HG02885 (cell line): ENCODE measurements at regions not wholly inside any gene's neighbourhood (a gene's known extent, or its start where the extent isn't known, plus 50 kb on each side); places are given as distances from the start of the nearest gene placed in this dataset.
"Not testable (repeated sequence)": the region's sequence is repeated elsewhere in the genome, so short reads cannot be mapped to it uniquely, and the experiment has no call there.

ENCODE experiments used
- ATAC-seq: cut with Tn5 transposase; IDR thresholded peaks from one replicate; pipeline ENCODE4 v1.9.1; 2021; ENCODE audit warnings: mild to moderate bottlenecking; ENCODE audit not compliant: unreplicated experiment, poor library complexity

- not testable (repeated sequence) for ATAC-seq
Measured at GRCh38 chr22:15823178-15823577, 133.4 kb downstream of the POTEH start.

- not testable (repeated sequence) for ATAC-seq
Measured at GRCh38 chr22:15832235-15832634, 142.4 kb downstream of the POTEH start.

GRCh38 chr22:15835729-15836128, 145.9 kb downstream of the POTEH start:
- ATAC-seq, result not testable (repeated sequence)

- not testable (repeated sequence) for ATAC-seq
Measured at GRCh38 chr22:15849772-15850171, 159.9 kb downstream of the POTEH start.

GRCh38 chr22:15853716-15854373, 164.0 kb downstream of the POTEH start:
- ATAC-seq, result not testable (repeated sequence)

- ATAC-seq, result not testable (repeated sequence)
Measured at GRCh38 chr22:15854421-15854820, 164.6 kb downstream of the POTEH start.

- not testable (repeated sequence) for ATAC-seq
Measured at GRCh38 chr22:15854978-15855377, 165.2 kb downstream of the POTEH start.

GRCh38 chr22:15880926-15881325, 191.1 kb downstream of the POTEH start:
- not testable (repeated sequence) for ATAC-seq

GRCh38 chr22:15904326-15904725, 214.5 kb downstream of the POTEH start:
- not testable (repeated sequence) for ATAC-seq

GRCh38 chr22:15911704-15912103, 221.9 kb downstream of the POTEH start:
- ATAC-seq, result not testable (repeated sequence)

- not testable (repeated sequence) for ATAC-seq
Measured at GRCh38 chr22:15919120-15919519, 229.3 kb downstream of the POTEH start.

- not testable (repeated sequence) for ATAC-seq
Measured at GRCh38 chr22:15920941-15921340, 231.1 kb downstream of the POTEH start.

GRCh38 chr22:15922132-15922531, 232.3 kb downstream of the POTEH start:
- not testable (repeated sequence) for ATAC-seq

- not testable (repeated sequence) for ATAC-seq
Measured at GRCh38 chr22:15922666-15923065, 232.8 kb downstream of the POTEH start.

GRCh38 chr22:15924820-15925219, 235.0 kb downstream of the POTEH start:
- ATAC-seq, result not testable (repeated sequence)

GRCh38 chr22:15927172-15927571, 237.3 kb downstream of the POTEH start:
- not testable (repeated sequence) for ATAC-seq
